Stomach smooth muscle (tissue), 2 donors: ENCODE measurements at regions not wholly inside any gene's neighbourhood (a gene's known extent, or its start where the extent isn't known, plus 50 kb on each side); places are given as distances from the start of the nearest gene placed in this dataset.
"Not testable (repeated sequence)": the region's sequence is repeated elsewhere in the genome, so short reads cannot be mapped to it uniquely, and the experiment has no call there.

ENCODE experiments used
- H3K27ac ChIP-seq: one replicate; pipeline ENCODE4 v1.7.0; 2013; ENCODE audit warnings: mild to moderate bottlenecking, low read length, inconsistent platforms
- H3K27me3 ChIP-seq, 2 donors: one replicate each; pipeline ENCODE4 v1.7.0; 2013; ENCODE audit warnings: low read length in 2 of 2; ENCODE audit not compliant: insufficient read depth in 2 of 2, control insufficient read depth in 1 of 2
- H3K36me3 ChIP-seq, 2 donors: one replicate each; pipeline ENCODE4 v1.7.0; 2013; ENCODE audit warnings: low read length in 2 of 2; ENCODE audit not compliant: control insufficient read depth in 2 of 2, insufficient read depth in 2 of 2
- H3K4me1 ChIP-seq: one replicate; pipeline ENCODE4 v1.7.0; 2013; ENCODE audit warnings: low read length; ENCODE audit not compliant: control insufficient read depth, insufficient read depth
- H3K4me3 ChIP-seq, 2 donors: one replicate each; pipeline ENCODE4 v1.7.0; 2013; ENCODE audit warnings: low read length in 2 of 2
- H3K9ac ChIP-seq, 2 donors: one replicate each; pipeline ENCODE4 v1.7.0; 2013; ENCODE audit warnings: low read length in 2 of 2, mild to moderate bottlenecking in 1 of 2
- H3K9me3 ChIP-seq, 2 donors: one replicate each; pipeline ENCODE4 v1.7.0; 2013; ENCODE audit warnings: low read length in 2 of 2; ENCODE audit not compliant: control insufficient read depth in 2 of 2
- donor health status: healthy.
- donor health status: Pancreatic carcinoma.

DNA sequence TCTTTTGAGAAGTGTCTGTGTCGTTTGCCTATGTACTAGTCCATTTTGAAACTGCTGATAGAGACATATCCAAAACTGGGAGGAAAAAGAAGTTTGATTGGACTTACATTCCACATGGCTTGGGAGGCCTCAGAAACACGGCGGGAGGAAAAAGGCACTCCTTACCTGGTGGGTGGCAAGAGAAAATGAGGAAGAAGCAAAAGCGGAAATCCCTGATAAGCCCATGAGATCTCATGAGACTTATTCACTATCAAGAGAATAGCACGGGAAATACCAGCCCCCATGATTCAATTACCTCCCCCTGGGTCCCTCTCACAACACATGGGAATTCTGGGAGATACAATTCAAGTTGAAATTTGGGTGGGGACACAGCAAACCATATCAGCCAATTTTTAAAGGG lies 727.6 kb downstream of the TMEM121 start:
- H3K9me3 ChIP-seq, H3K27me3 ChIP-seq, H3K27ac ChIP-seq: not testable (repeated sequence)

GRCh38 chr14:106257569-106257994 lies 731.2 kb downstream of the TMEM121 start:
- H3K27ac ChIP-seq, H3K36me3 ChIP-seq, H3K9me3 ChIP-seq, H3K27me3 ChIP-seq, H3K4me1 ChIP-seq, H3K4me3 ChIP-seq, H3K9ac ChIP-seq: not testable (repeated sequence)

More for the DNA sequence above, 727.6 kb downstream of the TMEM121 start:
- not testable (repeated sequence) for H3K9ac ChIP-seq, H3K36me3 ChIP-seq, H3K4me3 ChIP-seq, H3K4me1 ChIP-seq

DNA sequence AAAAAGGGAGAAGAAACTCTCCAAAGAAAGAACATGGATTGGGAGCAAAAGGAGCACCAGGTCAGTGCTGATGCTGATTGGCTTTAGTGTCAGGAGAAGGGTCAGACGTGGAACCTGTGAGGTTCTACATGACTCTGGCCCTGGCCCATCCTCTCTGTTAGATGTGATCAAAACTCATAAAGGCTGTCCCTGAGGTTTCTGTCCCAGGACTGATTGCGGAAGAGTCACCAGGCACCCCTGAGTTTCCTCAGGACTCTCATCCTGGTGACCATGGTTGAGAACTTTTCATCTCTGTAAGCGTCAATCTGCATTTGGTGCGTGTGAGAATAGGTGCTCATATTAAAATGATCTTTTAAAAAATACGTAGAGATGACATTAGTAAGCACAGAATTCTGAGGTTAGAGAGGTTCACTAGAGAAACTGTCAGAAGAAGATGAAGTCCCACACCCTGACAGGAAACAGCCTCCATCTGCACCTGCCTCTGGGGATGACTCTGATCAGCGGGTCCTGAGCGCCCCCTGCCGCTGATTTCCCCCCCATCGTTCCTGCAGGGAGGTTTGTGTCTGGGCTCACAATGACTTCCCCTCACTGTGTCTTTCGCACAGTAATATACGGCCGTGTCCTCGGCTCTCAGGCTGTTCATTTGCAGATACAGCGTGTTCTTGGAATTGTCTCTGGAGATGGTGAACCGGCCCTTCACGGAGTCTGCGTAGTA lies 741.8 kb downstream of the TMEM121 start:
- no peaks in the 10 kb centered on the region for H3K4me1 ChIP-seq
- H3K27ac ChIP-seq: no peak overlapping the region
- no peak overlapping the region for H3K9ac ChIP-seq
- peaks cover 0 to 27% of the 10 kb centered on the region in 2 donors for H3K27me3 ChIP-seq
- H3K9me3 ChIP-seq: peaks cover 0 to 3% of the 10 kb centered on the region in 2 donors
- H3K4me3 ChIP-seq: no peak overlapping the region
- no peaks in the 10 kb centered on the region for H3K36me3 ChIP-seq

DNA sequence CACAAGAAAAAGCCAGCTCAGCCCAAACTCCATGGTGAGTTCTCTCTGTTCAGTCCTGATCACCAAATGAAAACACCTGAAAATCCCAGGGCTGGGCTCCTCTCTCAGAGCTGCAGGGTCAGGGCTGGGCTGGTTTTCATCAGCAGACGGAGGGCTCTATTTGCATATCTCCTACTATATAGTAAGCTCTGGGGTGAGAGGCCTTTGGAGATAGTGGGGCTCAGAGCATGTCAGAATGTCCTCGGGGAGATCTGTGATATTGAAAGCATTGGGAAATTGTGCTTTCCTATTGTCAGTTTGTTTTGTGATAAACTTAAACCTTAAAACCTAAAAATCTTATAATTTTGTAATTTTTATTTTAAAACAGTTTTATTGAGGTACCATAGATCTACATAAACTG lies 742.6 kb downstream of the TMEM121 start:
- Histone ChIP-seq H3K27me3 (peaks cover 0 to 24% of the 10 kb centered on the region in 2 donors), H3K27ac (no peak overlapping the region), H3K9me3 (no peaks in the 10 kb centered on the region), H3K9ac (no peak overlapping the region), H3K4me1 (no peaks in the 10 kb centered on the region), H3K4me3 (no peak overlapping the region), H3K36me3 (no peaks in the 10 kb centered on the region)

- H3K4me1 ChIP-seq: no peaks in the 10 kb centered on the region
- H3K27ac ChIP-seq: no peak overlapping the region
- H3K4me3 ChIP-seq: no peak overlapping the region
- H3K36me3 ChIP-seq: no peaks in the 10 kb centered on the region
- H3K27me3 ChIP-seq: peaks cover 0 to 19% of the 10 kb centered on the region in 2 donors
- no peak overlapping the region for H3K9ac ChIP-seq
- no peaks in the 10 kb centered on the region for H3K9me3 ChIP-seq
These were observed 743.2 kb downstream of the TMEM121 start for GRCh38 chr14:106269451-106270204.

- not testable (repeated sequence) for H3K9ac ChIP-seq, H3K4me1 ChIP-seq, H3K27ac ChIP-seq, H3K9me3 ChIP-seq, H3K36me3 ChIP-seq, H3K4me3 ChIP-seq
- peaks cover 0 to 14% of the 10 kb centered on the region in 2 donors for H3K27me3 ChIP-seq
These were observed 744.2 kb downstream of the TMEM121 start for GRCh38 chr14:106270476-106271121.

DNA sequence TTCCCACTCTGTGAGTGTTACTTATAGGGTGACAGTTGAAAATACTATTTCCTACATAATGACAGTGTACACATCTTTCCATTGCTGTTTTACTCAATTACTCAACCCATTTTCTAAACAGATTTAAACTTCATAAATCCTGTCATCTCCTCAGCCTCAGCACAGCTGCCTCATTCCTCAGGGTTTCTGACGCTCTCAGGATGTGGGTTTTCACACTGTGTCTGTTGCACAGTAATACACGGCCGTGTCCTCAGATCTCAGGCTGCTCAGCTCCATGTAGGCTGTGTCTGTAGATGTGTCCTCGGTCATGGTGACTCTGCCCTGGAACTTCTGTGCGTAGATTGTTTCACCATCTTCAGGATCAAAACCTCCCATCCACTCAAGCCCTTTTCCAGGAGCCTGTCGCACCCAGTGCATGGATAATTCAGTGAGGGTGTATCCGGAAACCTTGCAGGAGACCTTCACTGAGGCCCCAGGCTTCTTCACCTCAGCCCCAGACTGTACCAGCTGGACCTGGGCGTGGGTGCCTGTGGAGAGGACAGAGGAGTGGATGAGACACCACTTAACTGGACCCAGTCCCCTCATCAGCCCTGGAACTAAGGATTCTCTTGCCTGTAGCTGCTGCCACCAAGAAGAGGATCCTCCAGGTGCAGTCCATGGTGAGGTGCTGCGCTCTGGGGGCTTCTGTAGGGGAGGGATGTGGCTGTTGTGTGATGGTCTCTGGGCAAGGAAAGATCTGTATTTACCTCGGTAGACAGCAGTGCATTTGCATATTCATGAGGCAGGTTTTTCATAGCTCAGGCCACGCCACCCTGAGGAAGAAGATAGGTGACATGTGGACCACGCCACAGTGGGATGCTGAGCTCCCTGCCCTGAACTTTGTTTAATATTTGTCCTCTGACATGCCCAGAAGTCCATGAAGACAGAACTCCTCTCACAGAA lies 750.2 kb downstream of the TMEM121 start:
- no peaks in the 10 kb centered on the region for H3K9me3 ChIP-seq
- H3K27ac ChIP-seq: no peak overlapping the region
- H3K4me3 ChIP-seq: no peak overlapping the region
- H3K36me3 ChIP-seq: no peaks in the 10 kb centered on the region
- peaks cover 2% of the 10 kb centered on the region in 2 donors for H3K27me3 ChIP-seq
- H3K9ac ChIP-seq: no peak overlapping the region
- no peaks in the 10 kb centered on the region for H3K4me1 ChIP-seq

DNA sequence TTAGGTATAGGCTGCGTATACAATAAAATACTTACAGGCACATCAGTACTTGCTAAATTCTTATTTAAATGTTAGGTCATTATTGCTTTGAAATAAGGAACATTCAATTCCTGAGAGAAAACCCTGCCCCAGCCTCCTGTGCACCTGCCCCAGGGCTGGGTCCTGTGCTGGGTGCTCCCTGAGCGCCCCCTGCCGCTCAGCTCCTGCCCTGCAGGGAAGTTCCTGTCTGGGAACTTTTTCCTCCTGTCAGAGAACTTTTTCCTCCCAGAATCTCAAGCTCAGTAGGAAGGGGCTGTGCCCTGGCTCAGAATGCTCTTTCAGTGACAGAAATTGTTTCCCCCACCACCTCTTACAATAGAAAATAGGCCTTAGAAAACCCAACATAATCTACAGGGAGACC lies 751.1 kb downstream of the TMEM121 start:
- H3K9ac ChIP-seq: no peak overlapping the region
- H3K9me3 ChIP-seq: no peaks in the 10 kb centered on the region
- no peaks in the 10 kb centered on the region for H3K36me3 ChIP-seq
- H3K4me3 ChIP-seq: no peak overlapping the region
- H3K27ac ChIP-seq: no peak overlapping the region
- H3K4me1 ChIP-seq: no peaks in the 10 kb centered on the region
- peaks cover 2% of the 10 kb centered on the region in 2 donors for H3K27me3 ChIP-seq

DNA sequence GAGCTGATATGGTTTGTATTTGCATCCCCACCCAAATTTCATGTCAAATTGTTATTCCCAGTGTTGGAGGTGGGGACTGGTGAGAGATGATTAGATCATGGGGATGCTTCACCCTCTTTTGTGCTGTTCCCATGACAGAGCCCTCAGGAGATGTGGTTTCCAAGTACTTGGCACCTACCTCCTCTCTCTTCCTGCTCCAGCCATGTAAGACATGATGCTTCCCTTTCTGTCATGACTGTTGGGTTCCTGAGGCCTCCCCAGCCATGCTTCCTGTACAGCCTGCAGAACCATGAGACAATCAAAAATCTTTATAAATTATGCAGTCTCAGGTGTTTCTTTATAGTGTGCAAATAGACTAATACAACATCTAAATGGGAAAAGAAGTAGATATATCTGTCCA lies 754.5 kb downstream of the TMEM121 start:
- no peaks in the 10 kb centered on the region for H3K9me3 ChIP-seq
- H3K27ac ChIP-seq: no peak overlapping the region
- H3K4me3 ChIP-seq: no peak overlapping the region
- H3K36me3 ChIP-seq: no peaks in the 10 kb centered on the region
- H3K4me1 ChIP-seq: no peaks in the 10 kb centered on the region
- H3K27me3 ChIP-seq: peaks cover 2% of the 10 kb centered on the region in 2 donors
- H3K9ac ChIP-seq: no peak overlapping the region

DNA sequence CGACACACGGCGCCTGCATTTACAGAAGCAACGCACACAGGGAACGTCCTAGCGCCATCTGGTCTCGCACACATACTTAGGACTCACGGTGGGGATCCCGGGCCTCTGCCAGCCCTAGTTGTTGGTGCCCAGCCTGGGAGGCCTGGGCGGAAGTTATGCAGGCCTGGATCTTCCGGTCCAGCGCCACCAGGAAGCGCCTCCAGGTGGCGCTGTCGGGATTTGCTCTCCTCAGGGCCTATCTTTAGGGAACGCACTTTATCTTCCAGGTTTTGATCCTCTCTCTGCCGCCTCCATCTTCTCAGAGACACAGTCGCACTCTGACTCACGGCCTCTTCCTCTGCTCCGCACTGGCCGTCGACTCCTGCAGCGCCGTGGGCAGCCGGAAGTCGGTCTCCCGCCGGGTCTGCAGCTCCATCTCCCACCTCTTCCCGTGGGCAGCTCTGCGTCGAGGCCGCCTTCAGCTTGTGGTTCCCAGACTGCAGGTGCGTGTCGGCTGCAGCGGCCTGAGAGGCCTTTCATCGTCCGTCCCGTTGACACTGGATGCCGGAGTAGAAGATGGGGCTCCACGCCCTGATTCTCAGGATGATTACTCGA lies 760.4 kb downstream of the TMEM121 start:
- no peak overlapping the region for H3K9ac ChIP-seq
- H3K36me3 ChIP-seq: no peaks in the 10 kb centered on the region
- H3K4me3 ChIP-seq: no peak overlapping the region
- H3K27ac ChIP-seq: no peak overlapping the region
- no peaks in the 10 kb centered on the region for H3K4me1 ChIP-seq
- peaks cover 0 to 3% of the 10 kb centered on the region in 2 donors for H3K27me3 ChIP-seq
- H3K9me3 ChIP-seq: no peaks in the 10 kb centered on the region
